HG02588 (cell line): ENCODE measurements at regions not wholly inside any gene's neighbourhood (a gene's known extent, or its start where the extent isn't known, plus 50 kb on each side); places are given as distances from the start of the nearest gene placed in this dataset.
"Not testable (repeated sequence)": the region's sequence is repeated elsewhere in the genome, so short reads cannot be mapped to it uniquely, and the experiment has no call there.

ENCODE experiments used
- ATAC-seq: cut with Tn5 transposase; IDR thresholded peaks from one replicate; pipeline ENCODE4 v1.9.1; 2021; ENCODE audit warnings: mild to moderate bottlenecking, moderate library complexity; ENCODE audit not compliant: unreplicated experiment

- ATAC-seq: no peak
These were observed 51.5 kb upstream of the DDR1 start for GRCh38 chr6:30832864-30833263.

- ATAC-seq: no peak
These were observed 53.9 kb upstream of the DDR1 start for GRCh38 chr6:30830438-30830837.

- ATAC-seq: no peak
These were observed 54.6 kb upstream of the DDR1 start for GRCh38 chr6:30829639-30830255.

- ATAC-seq: no peak
These were observed 55.3 kb upstream of the DDR1 start for GRCh38 chr6:30829033-30829432.

- ATAC-seq: no peak
These were observed 56.0 kb upstream of the DDR1 start for GRCh38 chr6:30828027-30828962.

- no peak for ATAC-seq
These were observed 57.4 kb upstream of the DDR1 start for GRCh38 chr6:30826961-30827342.

- ATAC-seq: no peak
These were observed 59.6 kb upstream of the DDR1 start for GRCh38 chr6:30824698-30825097.

GRCh38 chr6:30823534-30823865 is 60.8 kb upstream of the DDR1 start:
- ATAC-seq: no peak

GRCh38 chr6:30821862-30822784 is 62.2 kb upstream of the DDR1 start:
- ATAC-seq: no peak

- no peak for ATAC-seq
These were observed 64.1 kb upstream of the DDR1 start for GRCh38 chr6:30820193-30820592.

- no peak for ATAC-seq
These were observed 64.9 kb upstream of the DDR1 start for GRCh38 chr6:30819297-30819917.

GRCh38 chr6:30818391-30818841 is 65.9 kb upstream of the DDR1 start:
- ATAC-seq: no peak

- peak; percentile 44 for ATAC-seq
These were observed 67.3 kb upstream of the DDR1 start for GRCh38 chr6:30816791-30817739.

GRCh38 chr6:30816296-30816695 is 68.0 kb upstream of the DDR1 start:
- ATAC-seq: not testable (repeated sequence)

GRCh38 chr6:30815041-30815742 is 69.1 kb upstream of the DDR1 start:
- not testable (repeated sequence) for ATAC-seq

- ATAC-seq: no peak
These were observed 69.9 kb upstream of the DDR1 start for GRCh38 chr6:30814146-30815040.

GRCh38 chr6:30813631-30814145 is 69.3 kb upstream of the IER3 start:
- ATAC-seq: no peak

GRCh38 chr6:30810813-30811339 is 66.5 kb upstream of the IER3 start:
- ATAC-seq: peak; percentile 91
